Heart left ventricle (tissue), 13 donors: ENCODE measurements at regions not wholly inside any gene's neighbourhood (a gene's known extent, or its start where the extent isn't known, plus 50 kb on each side); places are given as distances from the start of the nearest gene placed in this dataset.

Experiments
- CTCF ChIP-seq, 12 donors: fragments of 200-600 bp; sonication (generic) in 4 of 12; IDR thresholded peaks; one replicate each; pipeline versions ENCODE4 v1.5.0 to v1.8.0; 2018 to 2022; ENCODE audit warnings: antibody characterized with exemption in 12 of 12, mild to moderate bottlenecking in 5 of 12
- POLR2A ChIP-seq, 2 donors: fragments of 450-650 bp; IDR thresholded peaks; one replicate each; pipeline ENCODE4 v1.6.1; 2017; ENCODE audit warnings: antibody characterized with exemption in 2 of 2, mild to moderate bottlenecking in 2 of 2, moderate library complexity in 2 of 2
- donor health status: ischemic (EF 13 %, LVEDD 7.1; RV severe dilation, severe dysfunction).
- donor health status: DM: no; HTN: yes; CAD: no.
- donor health status: DM: no; HTN: no; CAD: no.
- donor health status: ischemic (EF 25% LVEDD 6.9; RV normal size, moderate dysfunction).
- donor health status: ischemic (EF 25% LVEDD 5.7; RV mildly dilated, moderate dysfunction).
- donor health status: ischemic (EF 35%, LVEDD 5.7; RV mildly dilated, moderate dysfunction).
- donor health status: nonischemic (EF 11% LVEDD 7.7; RV severe dilation, severe dysfunction).
- donor health status: DM: yes; HTN: yes; CAD: no.
- donor health status: PGD.
- donor health status: ischemic (EF 29% LVEDD 5.4; RV normal size, mild dysfunction).
- donor health status: nonischemic (EF 23%, LVEDD 6.1; RV moderate dilation, normal function).

- TF ChIP-seq CTCF (IDR thresholded peaks at IDR 0.05) (no peak), POLR2A (IDR thresholded peaks at IDR 0.05) (no peak)
Measured at GRCh38 chr6:127023001-127023778, 95.3 kb upstream of the RSPO3 start.
